ENCODE measurements at regions not wholly inside any gene's neighbourhood (a gene's known extent, or its start where the extent isn't known, plus 50 kb on each side); places are given as distances from the start of the nearest gene placed in this dataset.

DNA sequence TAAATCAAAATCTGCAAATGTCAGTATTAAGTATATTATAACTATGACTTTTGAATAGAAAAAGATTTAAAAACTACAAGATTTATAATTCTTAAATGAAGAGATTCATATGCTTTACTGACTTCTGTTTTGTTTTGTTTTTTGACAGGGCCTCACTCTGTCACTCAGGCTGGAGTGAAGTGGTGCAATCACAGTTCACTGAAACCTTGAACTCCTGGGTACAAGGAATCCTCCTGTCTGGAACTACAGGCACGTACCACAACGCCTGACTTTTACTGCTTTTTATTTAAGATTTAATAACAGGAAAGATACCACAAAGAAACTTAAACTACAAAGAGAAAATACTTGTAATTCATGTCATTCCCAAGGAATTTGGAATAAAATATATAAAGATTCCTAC, 940.2 kb upstream of the CITED2 start:
- TF ChIP-seq, protein P1, sequence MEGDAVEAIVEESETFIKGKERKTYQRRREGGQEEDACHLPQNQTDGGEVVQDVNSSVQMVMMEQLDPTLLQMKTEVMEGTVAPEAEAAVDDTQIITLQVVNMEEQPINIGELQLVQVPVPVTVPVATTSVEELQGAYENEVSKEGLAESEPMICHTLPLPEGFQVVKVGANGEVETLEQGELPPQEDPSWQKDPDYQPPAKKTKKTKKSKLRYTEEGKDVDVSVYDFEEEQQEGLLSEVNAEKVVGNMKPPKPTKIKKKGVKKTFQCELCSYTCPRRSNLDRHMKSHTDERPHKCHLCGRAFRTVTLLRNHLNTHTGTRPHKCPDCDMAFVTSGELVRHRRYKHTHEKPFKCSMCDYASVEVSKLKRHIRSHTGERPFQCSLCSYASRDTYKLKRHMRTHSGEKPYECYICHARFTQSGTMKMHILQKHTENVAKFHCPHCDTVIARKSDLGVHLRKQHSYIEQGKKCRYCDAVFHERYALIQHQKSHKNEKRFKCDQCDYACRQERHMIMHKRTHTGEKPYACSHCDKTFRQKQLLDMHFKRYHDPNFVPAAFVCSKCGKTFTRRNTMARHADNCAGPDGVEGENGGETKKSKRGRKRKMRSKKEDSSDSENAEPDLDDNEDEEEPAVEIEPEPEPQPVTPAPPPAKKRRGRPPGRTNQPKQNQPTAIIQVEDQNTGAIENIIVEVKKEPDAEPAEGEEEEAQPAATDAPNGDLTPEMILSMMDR (conservative IDR thresholded peaks at IDR 0.05 in 1 of 2, IDR thresholded peaks at IDR 0.05 in 1 of 2; ENCODE audit: extremely low read depth in 1 of 2, insufficient read depth in 1 of 2, low read depth in 1 of 2, low read length in 2 of 2): no peak
- TF ChIP-seq EZH2 (IDR thresholded peaks at IDR 0.05; ENCODE audit: borderline replicate concordance, low read length): no peak

Data from mammary epithelial cell (primary cell).